ENCODE measurements at regions not wholly inside any gene's neighbourhood (a gene's known extent, or its start where the extent isn't known, plus 50 kb on each side); places are given as distances from the start of the nearest gene placed in this dataset.

DNA sequence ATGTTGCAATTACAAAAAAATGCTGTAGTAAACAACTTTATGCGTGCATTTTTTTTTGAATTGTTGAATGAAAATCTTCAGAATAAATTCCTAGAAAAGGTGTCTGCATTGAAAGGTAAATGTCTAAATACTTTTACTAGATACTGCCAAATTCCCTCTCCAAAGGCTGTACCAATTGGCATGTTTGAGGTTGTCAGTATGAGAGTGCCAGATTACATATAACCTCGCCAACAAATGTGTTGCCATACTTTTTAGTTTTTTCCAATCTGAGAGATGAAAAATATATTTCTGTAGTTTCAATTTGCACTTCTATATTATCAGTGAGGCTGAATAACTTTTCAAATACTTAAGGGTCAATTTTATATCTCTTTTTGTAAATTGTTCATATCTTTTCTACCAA, 261.5 kb upstream of the TARS1 start:
- Histone ChIP-seq H3K4me1 (no peaks in the 10 kb centered on the region), H3K9me3 (no peaks in the 10 kb centered on the region), H3K27me3 (no peaks in the 10 kb centered on the region), H3K4me3 (no peak overlapping the region), H3K36me3 (no peaks in the 10 kb centered on the region), H3K27ac (no peak overlapping the region)
- no peak for ATAC-seq (ENCODE audit: low FRiP score in 2 of 2)
- DNase-seq, result no peak
- TF ChIP-seq POLR2AphosphoS5 (IDR thresholded peaks at IDR 0.05) (no peak), EP300 (IDR thresholded peaks at IDR 0.05) (no peak), POLR2A (IDR thresholded peaks at IDR 0.05) (no peak)
- TF ChIP-seq, protein P1, sequence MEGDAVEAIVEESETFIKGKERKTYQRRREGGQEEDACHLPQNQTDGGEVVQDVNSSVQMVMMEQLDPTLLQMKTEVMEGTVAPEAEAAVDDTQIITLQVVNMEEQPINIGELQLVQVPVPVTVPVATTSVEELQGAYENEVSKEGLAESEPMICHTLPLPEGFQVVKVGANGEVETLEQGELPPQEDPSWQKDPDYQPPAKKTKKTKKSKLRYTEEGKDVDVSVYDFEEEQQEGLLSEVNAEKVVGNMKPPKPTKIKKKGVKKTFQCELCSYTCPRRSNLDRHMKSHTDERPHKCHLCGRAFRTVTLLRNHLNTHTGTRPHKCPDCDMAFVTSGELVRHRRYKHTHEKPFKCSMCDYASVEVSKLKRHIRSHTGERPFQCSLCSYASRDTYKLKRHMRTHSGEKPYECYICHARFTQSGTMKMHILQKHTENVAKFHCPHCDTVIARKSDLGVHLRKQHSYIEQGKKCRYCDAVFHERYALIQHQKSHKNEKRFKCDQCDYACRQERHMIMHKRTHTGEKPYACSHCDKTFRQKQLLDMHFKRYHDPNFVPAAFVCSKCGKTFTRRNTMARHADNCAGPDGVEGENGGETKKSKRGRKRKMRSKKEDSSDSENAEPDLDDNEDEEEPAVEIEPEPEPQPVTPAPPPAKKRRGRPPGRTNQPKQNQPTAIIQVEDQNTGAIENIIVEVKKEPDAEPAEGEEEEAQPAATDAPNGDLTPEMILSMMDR (IDR thresholded peaks at IDR 0.05), result no peak
- WGBS, 2 donors, result 87 to 90% methylated on average over 2 of the region's 2 CpGs

DNA sequence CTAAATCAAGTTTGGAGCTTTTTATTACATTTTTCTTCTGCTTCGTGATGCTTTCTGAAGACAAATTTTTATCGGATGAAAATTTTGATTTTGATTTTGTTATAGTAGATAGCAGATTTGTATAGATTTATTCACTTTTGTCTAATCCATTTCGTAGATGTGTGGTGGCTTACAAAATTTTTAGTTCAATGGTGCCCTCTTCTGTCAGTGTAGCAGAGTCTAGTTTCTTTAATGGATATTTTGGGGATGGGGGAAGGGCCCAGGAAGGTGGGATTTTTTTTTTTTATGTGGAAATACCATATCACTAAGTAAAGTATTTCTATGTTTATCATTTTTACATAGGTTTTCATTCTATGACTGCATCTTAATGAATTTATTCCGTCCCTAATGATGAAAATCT, 259.9 kb upstream of the TARS1 start:
- Histone ChIP-seq H3K27ac (no peak overlapping the region), H3K4me1 (no peaks in the 10 kb centered on the region), H3K27me3 (no peaks in the 10 kb centered on the region), H3K4me3 (no peak overlapping the region), H3K36me3 (no peaks in the 10 kb centered on the region), H3K9me3 (no peaks in the 10 kb centered on the region)
- WGBS, 2 donors, result 75 to 78% methylated on average over 4 of the region's 4 CpGs
- TF ChIP-seq POLR2A (IDR thresholded peaks at IDR 0.05) (no peak), EP300 (IDR thresholded peaks at IDR 0.05) (no peak), POLR2AphosphoS5 (IDR thresholded peaks at IDR 0.05) (no peak)
- TF ChIP-seq, protein P1 (IDR thresholded peaks at IDR 0.05), result no peak
- no peak for ATAC-seq (ENCODE audit: low FRiP score in 2 of 2)
- no peak for DNase-seq

DNA sequence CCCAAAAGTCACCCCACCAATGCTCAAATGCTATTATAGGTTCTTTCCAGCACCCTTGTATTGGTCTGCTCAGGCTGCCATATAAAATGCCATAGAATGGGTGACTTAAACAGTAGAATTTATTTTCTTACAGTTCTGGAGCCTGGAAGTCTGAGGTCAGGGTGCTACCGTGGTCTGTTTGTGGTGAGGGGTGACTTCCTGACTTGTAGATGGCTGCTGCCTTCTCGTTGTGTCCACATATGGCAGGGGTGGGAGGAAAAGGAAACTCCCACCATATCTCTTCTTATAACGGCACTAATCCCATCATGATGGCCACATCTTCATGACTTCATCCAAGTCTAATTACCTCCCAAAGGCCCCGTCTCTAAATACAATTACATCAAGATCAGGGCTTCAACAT, 257.8 kb upstream of the TARS1 start:
- H3K27me3 ChIP-seq, result no peaks in the 10 kb centered on the region
- TF ChIP-seq POLR2AphosphoS5 (IDR thresholded peaks at IDR 0.05), result no peak
- TF ChIP-seq, protein P1 (IDR thresholded peaks at IDR 0.05), result no peak
- TF ChIP-seq EP300 (IDR thresholded peaks at IDR 0.05), result no peak
- TF ChIP-seq POLR2A (IDR thresholded peaks at IDR 0.05), result no peak
- no peaks in the 10 kb centered on the region for H3K36me3 ChIP-seq
- no peak overlapping the region for H3K4me3 ChIP-seq
- DNase-seq (no peak), ATAC-seq (ENCODE audit: low FRiP score in 2 of 2) (no peak)
- H3K27ac ChIP-seq, result no peak overlapping the region
- no peaks in the 10 kb centered on the region for H3K9me3 ChIP-seq
- WGBS, 2 donors, result 70 to 74% methylated on average over 4 of the region's 4 CpGs
- no peaks in the 10 kb centered on the region for H3K4me1 ChIP-seq

DNA sequence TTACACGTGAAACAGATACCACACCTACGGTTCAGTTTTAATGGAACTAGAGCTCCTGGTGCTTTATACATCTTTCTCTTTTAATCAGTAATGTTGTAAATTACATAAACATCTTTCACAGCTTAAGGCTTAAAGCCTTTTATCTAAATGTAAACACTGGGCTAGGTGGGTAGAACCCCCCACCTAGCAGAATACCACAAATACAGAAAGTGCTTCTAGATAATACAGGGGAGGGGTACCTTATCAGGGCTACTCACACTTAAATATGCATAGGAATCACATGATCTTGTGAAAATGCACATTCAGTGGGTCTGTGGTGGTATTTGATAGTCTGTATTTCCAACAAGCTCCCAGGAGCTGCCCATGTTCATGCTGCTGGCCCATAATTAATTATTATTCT, 256.4 kb upstream of the TARS1 start:
- ATAC-seq (ENCODE audit: low FRiP score in 2 of 2), result no peak
- H3K27ac ChIP-seq, result no peak overlapping the region
- H3K27me3 ChIP-seq, result no peaks in the 10 kb centered on the region
- H3K36me3 ChIP-seq, result no peaks in the 10 kb centered on the region
- peaks cover 0 to 10% (median 0%) of the 10 kb centered on the region in 4 donors for H3K9me3 ChIP-seq
- DNase-seq, result no peak
- H3K4me1 ChIP-seq, result no peaks in the 10 kb centered on the region
- 77 to 82% methylated on average over 2 of the region's 2 CpGs for WGBS, 2 donors
- no peak overlapping the region for H3K4me3 ChIP-seq
- TF ChIP-seq POLR2A (IDR thresholded peaks at IDR 0.05) (no peak), EP300 (IDR thresholded peaks at IDR 0.05) (no peak), POLR2AphosphoS5 (IDR thresholded peaks at IDR 0.05) (no peak)
- TF ChIP-seq, protein P1 (IDR thresholded peaks at IDR 0.05), result no peak

DNA sequence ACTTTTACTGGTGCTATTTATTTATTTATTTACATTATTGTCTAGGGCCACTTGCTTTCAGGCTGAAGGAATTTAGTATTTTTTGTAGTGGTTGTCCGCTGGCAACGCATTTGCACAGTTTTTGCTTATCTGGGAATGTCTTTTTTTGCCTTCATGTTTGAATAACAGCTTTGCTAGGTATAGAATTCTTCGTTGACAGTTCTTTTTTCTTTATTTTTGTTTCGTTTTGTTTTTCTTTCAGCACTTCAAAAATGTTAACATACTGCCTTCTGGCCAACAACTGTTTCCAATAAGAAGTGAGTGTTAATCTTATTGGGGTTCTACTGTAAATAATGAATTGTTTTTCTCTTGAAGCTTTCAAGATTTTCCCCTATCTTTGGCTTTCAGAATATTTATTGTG, 252.7 kb upstream of the TARS1 start:
- no peak overlapping the region for H3K27ac ChIP-seq
- no peak overlapping the region for H3K4me3 ChIP-seq
- 77 to 92% methylated on average over 4 of the region's 4 CpGs for WGBS, 2 donors
- TF ChIP-seq POLR2AphosphoS5 (IDR thresholded peaks at IDR 0.05) (no peak), EP300 (IDR thresholded peaks at IDR 0.05) (no peak), POLR2A (IDR thresholded peaks at IDR 0.05) (no peak)
- TF ChIP-seq, protein P1 (IDR thresholded peaks at IDR 0.05), result no peak
- peaks cover 0 to 11% (median 0%) of the 10 kb centered on the region in 4 donors for H3K9me3 ChIP-seq
- H3K27me3 ChIP-seq, result no peaks in the 10 kb centered on the region
- DNase-seq (no peak), ATAC-seq (ENCODE audit: low FRiP score in 2 of 2) (no peak)
- no peaks in the 10 kb centered on the region for H3K36me3 ChIP-seq
- H3K4me1 ChIP-seq, result no peaks in the 10 kb centered on the region
